ENCODE measurements at regions not wholly inside any gene's neighbourhood (a gene's known extent, or its start where the extent isn't known, plus 50 kb on each side); places are given as distances from the start of the nearest gene placed in this dataset.

DNA sequence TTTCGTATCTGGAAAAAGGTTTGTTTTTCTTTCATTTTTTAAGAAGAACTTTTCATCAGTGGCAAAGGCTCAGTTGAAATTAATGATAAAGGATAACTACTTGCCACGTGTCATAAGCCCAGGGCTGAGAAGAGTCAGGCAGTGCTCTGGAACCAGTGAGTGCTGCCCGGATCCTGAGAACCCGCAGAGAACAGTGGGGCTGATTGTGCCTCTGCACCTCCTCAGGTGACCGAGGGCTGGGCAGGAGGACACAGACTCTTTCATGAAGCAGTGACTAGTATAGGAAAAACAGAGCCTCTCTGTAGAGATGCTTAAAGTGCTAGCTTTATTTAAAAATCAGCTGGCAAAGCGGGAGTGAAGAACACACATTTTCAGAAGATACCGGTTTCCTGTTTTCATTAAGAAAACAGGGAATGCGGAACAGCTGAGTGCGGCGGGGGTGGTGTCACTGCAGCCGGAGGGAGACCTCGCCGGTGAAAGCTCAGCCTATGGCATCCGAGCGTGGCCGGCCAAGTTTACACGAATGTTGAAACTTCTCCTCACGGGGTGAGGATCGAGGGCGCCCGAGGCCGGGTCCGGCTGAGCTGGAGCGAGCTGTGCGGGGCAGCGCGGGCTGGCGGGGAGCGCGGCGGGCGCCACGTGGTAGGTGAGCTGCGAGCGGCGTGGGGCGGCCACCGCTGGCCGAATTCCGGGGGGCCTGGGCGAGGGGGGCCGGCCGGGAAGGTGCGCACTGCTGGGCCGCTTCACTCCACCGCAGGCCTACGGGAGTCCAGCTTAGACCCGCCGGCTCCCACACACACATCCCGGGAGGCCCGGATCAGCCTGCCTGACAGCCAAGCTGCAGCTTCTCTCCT is 134.7 kb upstream of the DMRT1 start (continued):
- TF ChIP-seq POLR2G (IDR thresholded peaks at IDR 0.05; ENCODE audit: low read depth, low read length) = peak; percentile 78
- peak; percentile 99 for TF ChIP-seq RBFOX2 (IDR thresholded peaks at IDR 0.05; ENCODE audit: low read depth, low read length)
- no peak for TF ChIP-seq ZNF12 (CRISPR knock-in tag; IDR thresholded peaks at IDR 0.05)
- TF ChIP-seq PRPF4 (IDR thresholded peaks at IDR 0.05; ENCODE audit: low read depth, low read length, poor library complexity, severe bottlenecking) = no peak
- TF ChIP-seq, protein P1, sequence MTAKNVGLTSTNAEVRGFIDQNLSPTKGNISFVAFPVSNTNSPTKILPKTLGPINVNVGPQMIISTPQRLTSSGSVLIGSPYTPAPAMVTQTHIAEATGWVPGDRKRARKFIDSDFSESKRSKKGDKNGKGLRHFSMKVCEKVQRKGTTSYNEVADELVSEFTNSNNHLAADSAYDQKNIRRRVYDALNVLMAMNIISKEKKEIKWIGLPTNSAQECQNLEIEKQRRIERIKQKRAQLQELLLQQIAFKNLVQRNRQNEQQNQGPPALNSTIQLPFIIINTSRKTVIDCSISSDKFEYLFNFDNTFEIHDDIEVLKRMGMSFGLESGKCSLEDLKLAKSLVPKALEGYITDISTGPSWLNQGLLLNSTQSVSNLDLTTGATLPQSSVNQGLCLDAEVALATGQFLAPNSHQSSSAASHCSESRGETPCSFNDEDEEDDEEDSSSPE (CRISPR knock-in tag; IDR thresholded peaks at IDR 0.05) = no peak; the same call in 1 of the 2 replicates
- no peak for TF ChIP-seq ZNF737 (CRISPR knock-in tag; IDR thresholded peaks at IDR 0.05; ENCODE audit: borderline replicate concordance)
- no peak for TF ChIP-seq ISL2 (CRISPR knock-in tag; IDR thresholded peaks at IDR 0.05)
- TF ChIP-seq ZNF891 (CRISPR knock-in tag; IDR thresholded peaks at IDR 0.05) = no peak
- TF ChIP-seq, protein P2, sequence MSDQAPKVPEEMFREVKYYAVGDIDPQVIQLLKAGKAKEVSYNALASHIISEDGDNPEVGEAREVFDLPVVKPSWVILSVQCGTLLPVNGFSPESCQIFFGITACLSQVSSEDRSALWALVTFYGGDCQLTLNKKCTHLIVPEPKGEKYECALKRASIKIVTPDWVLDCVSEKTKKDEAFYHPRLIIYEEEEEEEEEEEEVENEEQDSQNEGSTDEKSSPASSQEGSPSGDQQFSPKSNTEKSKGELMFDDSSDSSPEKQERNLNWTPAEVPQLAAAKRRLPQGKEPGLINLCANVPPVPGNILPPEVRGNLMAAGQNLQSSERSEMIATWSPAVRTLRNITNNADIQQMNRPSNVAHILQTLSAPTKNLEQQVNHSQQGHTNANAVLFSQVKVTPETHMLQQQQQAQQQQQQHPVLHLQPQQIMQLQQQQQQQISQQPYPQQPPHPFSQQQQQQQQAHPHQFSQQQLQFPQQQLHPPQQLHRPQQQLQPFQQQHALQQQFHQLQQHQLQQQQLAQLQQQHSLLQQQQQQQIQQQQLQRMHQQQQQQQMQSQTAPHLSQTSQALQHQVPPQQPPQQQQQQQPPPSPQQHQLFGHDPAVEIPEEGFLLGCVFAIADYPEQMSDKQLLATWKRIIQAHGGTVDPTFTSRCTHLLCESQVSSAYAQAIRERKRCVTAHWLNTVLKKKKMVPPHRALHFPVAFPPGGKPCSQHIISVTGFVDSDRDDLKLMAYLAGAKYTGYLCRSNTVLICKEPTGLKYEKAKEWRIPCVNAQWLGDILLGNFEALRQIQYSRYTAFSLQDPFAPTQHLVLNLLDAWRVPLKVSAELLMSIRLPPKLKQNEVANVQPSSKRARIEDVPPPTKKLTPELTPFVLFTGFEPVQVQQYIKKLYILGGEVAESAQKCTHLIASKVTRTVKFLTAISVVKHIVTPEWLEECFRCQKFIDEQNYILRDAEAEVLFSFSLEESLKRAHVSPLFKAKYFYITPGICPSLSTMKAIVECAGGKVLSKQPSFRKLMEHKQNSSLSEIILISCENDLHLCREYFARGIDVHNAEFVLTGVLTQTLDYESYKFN (CRISPR knock-in tag; conservative IDR thresholded peaks at IDR 0.05) = no peak; the same call in 1 of the 2 replicates
- no peak for TF ChIP-seq MIER2 (CRISPR knock-in tag; IDR thresholded peaks at IDR 0.05)
- TF ChIP-seq, protein P3, sequence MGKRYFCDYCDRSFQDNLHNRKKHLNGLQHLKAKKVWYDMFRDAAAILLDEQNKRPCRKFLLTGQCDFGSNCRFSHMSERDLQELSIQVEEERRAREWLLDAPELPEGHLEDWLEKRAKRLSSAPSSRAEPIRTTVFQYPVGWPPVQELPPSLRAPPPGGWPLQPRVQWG (CRISPR knock-in tag; IDR thresholded peaks at IDR 0.05; ENCODE audit: borderline replicate concordance, low read depth) = no peak
- TF ChIP-seq MYNN (CRISPR knock-in tag; IDR thresholded peaks at IDR 0.05; ENCODE audit: low read depth) = no peak
- no peak for TF ChIP-seq SMAD9 (CRISPR knock-in tag; IDR thresholded peaks at IDR 0.05)
- TF ChIP-seq, protein P4, sequence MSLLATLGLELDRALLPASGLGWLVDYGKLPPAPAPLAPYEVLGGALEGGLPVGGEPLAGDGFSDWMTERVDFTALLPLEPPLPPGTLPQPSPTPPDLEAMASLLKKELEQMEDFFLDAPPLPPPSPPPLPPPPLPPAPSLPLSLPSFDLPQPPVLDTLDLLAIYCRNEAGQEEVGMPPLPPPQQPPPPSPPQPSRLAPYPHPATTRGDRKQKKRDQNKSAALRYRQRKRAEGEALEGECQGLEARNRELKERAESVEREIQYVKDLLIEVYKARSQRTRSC (CRISPR knock-in tag; IDR thresholded peaks at IDR 0.05; ENCODE audit: low read depth) = no peak
- TF ChIP-seq, protein P5, sequence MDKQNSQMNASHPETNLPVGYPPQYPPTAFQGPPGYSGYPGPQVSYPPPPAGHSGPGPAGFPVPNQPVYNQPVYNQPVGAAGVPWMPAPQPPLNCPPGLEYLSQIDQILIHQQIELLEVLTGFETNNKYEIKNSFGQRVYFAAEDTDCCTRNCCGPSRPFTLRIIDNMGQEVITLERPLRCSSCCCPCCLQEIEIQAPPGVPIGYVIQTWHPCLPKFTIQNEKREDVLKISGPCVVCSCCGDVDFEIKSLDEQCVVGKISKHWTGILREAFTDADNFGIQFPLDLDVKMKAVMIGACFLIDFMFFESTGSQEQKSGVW (CRISPR knock-in tag; IDR thresholded peaks at IDR 0.05; ENCODE audit: borderline replicate concordance) = no peak
- no peak for TF ChIP-seq PAX8 (CRISPR knock-in tag; IDR thresholded peaks at IDR 0.05; ENCODE audit: borderline replicate concordance)
- TF ChIP-seq ZMYM2 (CRISPR knock-in tag; IDR thresholded peaks at IDR 0.05) = no peak
- no peak for TF ChIP-seq EZH2 (conservative IDR thresholded peaks at IDR 0.05; ENCODE audit: low read depth, low read length)
- TF ChIP-seq, protein P6, sequence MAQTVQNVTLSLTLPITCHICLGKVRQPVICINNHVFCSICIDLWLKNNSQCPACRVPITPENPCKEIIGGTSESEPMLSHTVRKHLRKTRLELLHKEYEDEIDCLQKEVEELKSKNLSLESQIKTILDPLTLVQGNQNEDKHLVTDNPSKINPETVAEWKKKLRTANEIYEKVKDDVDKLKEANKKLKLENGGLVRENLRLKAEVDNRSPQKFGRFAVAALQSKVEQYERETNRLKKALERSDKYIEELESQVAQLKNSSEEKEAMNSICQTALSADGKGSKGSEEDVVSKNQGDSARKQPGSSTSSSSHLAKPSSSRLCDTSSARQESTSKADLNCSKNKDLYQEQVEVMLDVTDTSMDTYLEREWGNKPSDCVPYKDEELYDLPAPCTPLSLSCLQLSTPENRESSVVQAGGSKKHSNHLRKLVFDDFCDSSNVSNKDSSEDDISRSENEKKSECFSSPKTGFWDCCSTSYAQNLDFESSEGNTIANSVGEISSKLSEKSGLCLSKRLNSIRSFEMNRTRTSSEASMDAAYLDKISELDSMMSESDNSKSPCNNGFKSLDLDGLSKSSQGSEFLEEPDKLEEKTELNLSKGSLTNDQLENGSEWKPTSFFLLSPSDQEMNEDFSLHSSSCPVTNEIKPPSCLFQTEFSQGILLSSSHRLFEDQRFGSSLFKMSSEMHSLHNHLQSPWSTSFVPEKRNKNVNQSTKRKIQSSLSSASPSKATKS (CRISPR knock-in tag; IDR thresholded peaks at IDR 0.05) = no peak
- TF ChIP-seq HOXA3 (CRISPR knock-in tag; IDR thresholded peaks at IDR 0.05) = peak; percentile 33; the same call in 1 of the 2 replicates

Measured in HepG2 (cell line).